Adrenal gland (tissue), 9 donors: ENCODE measurements at regions not wholly inside any gene's neighbourhood (a gene's known extent, or its start where the extent isn't known, plus 50 kb on each side); places are given as distances from the start of the nearest gene placed in this dataset.

Experiments used
- DNase-seq, 7 donors: peaks; one replicate each; pipeline ENCODE4 v3.0.0-alpha.2; 2019 to 2020
- H3K27ac ChIP-seq, 5 donors: fragments of 200-600 bp; sonication (generic) in 4 of 5; 1 replicate in 3 of 5; 2 replicates in 2 of 5; pipeline versions ENCODE4 v1.5.1 to v1.8.0; 2016 to 2020; ENCODE audit warnings: mild to moderate bottlenecking in 1 of 5
- H3K27me3 ChIP-seq: fragments of 200-600 bp; 2 replicates; pipeline ENCODE4 v1.8.0; 2021
- H3K36me3 ChIP-seq, 2 donors: fragments of 200-600 bp; replicated peaks in 1 of 2; 1 replicate in 1 of 2; 2 replicates in 1 of 2; pipeline versions ENCODE4 v1.5.1 to v1.8.0; 2018 to 2022
- H3K4me1 ChIP-seq, 2 donors: fragments of 200-600 bp; replicated peaks in 1 of 2; 1 replicate in 1 of 2; 2 replicates in 1 of 2; pipeline versions ENCODE4 v1.5.1 to v1.8.0; 2018 to 2021
- H3K4me3 ChIP-seq, 4 donors: fragments of 200-600 bp; sonication (generic) in 3 of 4; one replicate each; pipeline ENCODE4 v1.5.1; 2016 to 2018
- H3K9me3 ChIP-seq, 3 donors: fragments of 200-600 bp; sonication (generic) in 1 of 3; replicated peaks in 1 of 3; 1 replicate in 2 of 3; 2 replicates in 1 of 3; pipeline versions ENCODE4 v1.5.1 to v1.8.0; 2016 to 2021
- CTCF ChIP-seq, 6 experiments: fragments of 450-650 bp in 4 of 6; fragments of 200-600 bp in 2 of 6; sonication (generic) in 1 of 6; IDR thresholded peaks; 1 replicate in 5 of 6; 2 replicates in 1 of 6; pipeline versions ENCODE4 v1.5.1 to v1.8.0; 2016 to 2021; ENCODE audit warnings: antibody characterized with exemption in 6 of 6, mild to moderate bottlenecking in 2 of 6, moderate library complexity in 1 of 6
- POLR2A ChIP-seq, 2 donors: fragments of 450-650 bp; IDR thresholded peaks; one replicate each; pipeline ENCODE4 v1.6.1; 2017; ENCODE audit warnings: antibody characterized with exemption in 2 of 2, mild to moderate bottlenecking in 2 of 2, moderate library complexity in 1 of 2
- WGBS, 4 donors: extraction: QIAGEN DNeasy Blood & Tissue Kit in 2 of 4; methylation state at CpG; one replicate each; pipeline versions ENCODE4 v1.1.5 to v1.1.7; 2013 to 2017; 5-methylcytosine and 5-hydroxymethylcytosine counted together
- intact Hi-C, 2 donors: fragments of 100-400 bp; cut with DNase I; formaldehyde crosslinking; loops; one replicate each; pipeline versions ENCODE4 v1.14.1 to v1.15.0; 2022 to 2023
- donor health status: healthy with polysubstance abuse.
- donor health status: Bipolar disorder and iron deficiency.
- donor health status: DM: yes; HTN: yes; CAD: no.
- donor health status: DM: no; HTN: no; CAD: no.
- donor health status: DM: no; HTN: no; CAD: no.

GRCh38 chr5:66315784-66316183 lies 171.7 kb downstream of the SREK1 start:
- Histone ChIP-seq H3K36me3 (no peaks in the 10 kb centered on the region), H3K4me1 (no peaks in the 10 kb centered on the region), H3K9me3 (no peaks in the 10 kb centered on the region), H3K27ac (no peak overlapping the region), H3K27me3 (peaks cover 3% of the 10 kb centered on the region), H3K4me3 (no peak overlapping the region)
- TF ChIP-seq CTCF (IDR thresholded peaks at IDR 0.05) (no peak), POLR2A (IDR thresholded peaks at IDR 0.05) (no peak)
- intact Hi-C loops: no loop called here
- no peak for DNase-seq

- Histone ChIP-seq H3K9me3 (no peaks in the 10 kb centered on the region), H3K4me1 (no peaks in the 10 kb centered on the region), H3K4me3 (no peak overlapping the region), H3K36me3 (no peaks in the 10 kb centered on the region), H3K27me3 (peaks cover 3% of the 10 kb centered on the region), H3K27ac (no peak overlapping the region)
- TF ChIP-seq POLR2A (IDR thresholded peaks at IDR 0.05) (no peak), CTCF (IDR thresholded peaks at IDR 0.05) (no peak)
- 80 to 85% (median 83%) methylated on average over 12 of the region's 12 CpGs for WGBS, 4 donors
- intact Hi-C loops: no loop called here
- no peak for DNase-seq
Observed at GRCh38 chr5:66322786-66323528, 178.9 kb downstream of the SREK1 start.

- intact Hi-C loops: no loop called here
- TF ChIP-seq POLR2A (IDR thresholded peaks at IDR 0.05) (no peak), CTCF (IDR thresholded peaks at IDR 0.05) (no peak)
- H3K27me3 ChIP-seq: peaks cover 3% of the 10 kb centered on the region
- no peak overlapping the region for H3K4me3 ChIP-seq
- DNase-seq: no peak
- no peaks in the 10 kb centered on the region for H3K36me3 ChIP-seq
- 75 to 82% (median 82%) methylated on average over 13 of the region's 13 CpGs for WGBS, 4 donors
- H3K4me1 ChIP-seq: no peaks in the 10 kb centered on the region
- no peak overlapping the region for H3K27ac ChIP-seq
- H3K9me3 ChIP-seq: no peaks in the 10 kb centered on the region
Observed at GRCh38 chr5:66323529-66323895, 179.4 kb downstream of the SREK1 start.

- 13 to 46% (median 33%) methylated on average over 1 of the region's 1 CpG for WGBS, 4 donors
- no peak for DNase-seq
- H3K4me3 ChIP-seq: no peak overlapping the region
- peaks cover 3% of the 10 kb centered on the region for H3K27me3 ChIP-seq
- no peak overlapping the region for H3K27ac ChIP-seq
- H3K9me3 ChIP-seq: no peaks in the 10 kb centered on the region
- H3K36me3 ChIP-seq: no peaks in the 10 kb centered on the region
- TF ChIP-seq POLR2A (IDR thresholded peaks at IDR 0.05): no peak
- no peak for TF ChIP-seq CTCF (IDR thresholded peaks at IDR 0.05)
- H3K4me1 ChIP-seq: no peaks in the 10 kb centered on the region
- intact Hi-C loops: no loop called here
Observed at GRCh38 chr5:66324357-66324756, 180.3 kb downstream of the SREK1 start.
